DND-41 (cell line): ENCODE measurements at regions not wholly inside any gene's neighbourhood (a gene's known extent, or its start where the extent isn't known, plus 50 kb on each side); places are given as distances from the start of the nearest gene placed in this dataset.
"Not testable (repeated sequence)": the region's sequence is repeated elsewhere in the genome, so short reads cannot be mapped to it uniquely, and the experiment has no call there.

Source experiments
- ATAC-seq: fragments of 200-7000 bp; cut with Tn5 transposase; 3 replicates; pipeline ENCODE4 v1.9.1; 2021; ENCODE audit warnings: low read depth; ENCODE audit not compliant: insufficient read depth
- DNase-seq: peaks from one replicate; pipeline ENCODE4 v3.0.0-alpha.2; 2020
- H2AFZ ChIP-seq: 2 replicates; pipeline ENCODE4 v1.6.0; 2012; ENCODE audit warnings: low read depth, low read length
- H3K27ac ChIP-seq: 2 replicates; pipeline ENCODE4 v1.5.1; 2012; ENCODE audit warnings: low read length, inconsistent platforms
- H3K27me3 ChIP-seq: fragments of 200-600 bp; sonication (generic); 2 replicates; pipeline ENCODE4 v1.6.0; 2012; ENCODE audit warnings: low read length, mild to moderate bottlenecking, inconsistent platforms; ENCODE audit not compliant: insufficient read depth, poor library complexity
- H3K36me3 ChIP-seq: 2 replicates; pipeline ENCODE4 v1.5.1; 2012; ENCODE audit warnings: low read length, inconsistent platforms; ENCODE audit not compliant: insufficient read depth
- H3K4me1 ChIP-seq: 2 replicates; pipeline ENCODE4 v1.5.1; 2012; ENCODE audit warnings: mild to moderate bottlenecking, low read length; ENCODE audit not compliant: insufficient read depth
- H3K4me2 ChIP-seq: 2 replicates; pipeline ENCODE4 v1.6.0; 2012; ENCODE audit warnings: mild to moderate bottlenecking, moderate library complexity, low read length, inconsistent platforms; ENCODE audit not compliant: insufficient read depth
- H3K4me3 ChIP-seq, 2 experiments: fragments of 200-600 bp in 1 of 2; shearing (Covaris generic) in 1 of 2; 2 replicates each; pipeline ENCODE4 v1.5.1; 2012 to 2016; ENCODE audit warnings: inconsistent platforms in 2 of 2, low read length in 2 of 2, mild to moderate bottlenecking in 2 of 2, low read depth in 1 of 2, moderate library complexity in 1 of 2
- H3K79me2 ChIP-seq: 2 replicates; pipeline ENCODE4 v1.6.0; 2012; ENCODE audit warnings: low read length, inconsistent platforms; ENCODE audit not compliant: insufficient read depth
- H3K9ac ChIP-seq: 2 replicates; pipeline ENCODE4 v1.6.0; 2012; ENCODE audit warnings: low read depth, mild to moderate bottlenecking, inconsistent platforms, low read length, moderate library complexity
- H3K9me3 ChIP-seq: 2 replicates; pipeline ENCODE4 v1.5.1; 2012; ENCODE audit warnings: low read length, moderate library complexity, mild to moderate bottlenecking, inconsistent platforms; ENCODE audit not compliant: insufficient read depth, severe bottlenecking
- H4K20me1 ChIP-seq: 2 replicates; pipeline ENCODE4 v1.6.0; 2012; ENCODE audit warnings: low read length; ENCODE audit not compliant: insufficient read depth
- CTCF ChIP-seq: IDR thresholded peaks from 2 replicates; pipeline ENCODE4 v1.5.1; 2012; ENCODE audit warnings: borderline replicate concordance, low read length, moderate library complexity, mild to moderate bottlenecking; ENCODE audit not compliant: poor library complexity, severe bottlenecking; ENCODE audit errors: extremely low read depth
- EZH2 ChIP-seq: IDR thresholded peaks from 3 replicates; pipeline ENCODE4 v1.6.1; 2012; ENCODE audit warnings: borderline replicate concordance, low read depth, mild to moderate bottlenecking, moderate library complexity, low read length, inconsistent platforms; ENCODE audit not compliant: severe bottlenecking

- TF ChIP-seq CTCF: no peak
- TF ChIP-seq EZH2: no peak
- Histone ChIP-seq H3K27me3 (no peaks in the 10 kb centered on the region), H4K20me1 (no peaks in the 10 kb centered on the region), H3K27ac (no peak overlapping the region), H3K9ac (no peak overlapping the region), H3K4me2 (no peak overlapping the region), H3K36me3 (no peaks in the 10 kb centered on the region), H3K9me3 (no peaks in the 10 kb centered on the region), H2AFZ (no peak overlapping the region), H3K4me1 (peaks cover 20% of the 10 kb centered on the region), H3K79me2 (no peaks in the 10 kb centered on the region), H3K4me3 (no peak overlapping the region)
- ATAC-seq (no peak), DNase-seq (no peak)
These were observed 1022.7 kb downstream of the TMEM121 start for GRCh38 chr14:106549064-106549463.

GRCh38 chr14:106551265-106551664 is 1024.9 kb downstream of the TMEM121 start:
- Histone ChIP-seq H2AFZ (no peak overlapping the region; the same call in 1 of the 2 replicates), H4K20me1 (no peaks in the 10 kb centered on the region), H3K4me3 (no peak overlapping the region), H3K27ac (peak overlapping the region; percentile 46), H3K36me3 (no peaks in the 10 kb centered on the region), H3K4me2 (no peak overlapping the region), H3K4me1 (peaks cover 20% of the 10 kb centered on the region), H3K27me3 (no peaks in the 10 kb centered on the region), H3K9ac (no peak overlapping the region), H3K79me2 (no peaks in the 10 kb centered on the region), H3K9me3 (no peaks in the 10 kb centered on the region)
- TF ChIP-seq EZH2: no peak
- peak; percentile 60 for TF ChIP-seq CTCF
- ATAC-seq: peak; percentile 84
- peak; percentile 64 for DNase-seq

GRCh38 chr14:106556211-106556610 is 1029.8 kb downstream of the TMEM121 start:
- not testable (repeated sequence) for H3K79me2 ChIP-seq, H3K4me3 ChIP-seq, H4K20me1 ChIP-seq, H3K9ac ChIP-seq, H3K4me2 ChIP-seq, H3K36me3 ChIP-seq, DNase-seq, H3K27me3 ChIP-seq, H2AFZ ChIP-seq, H3K9me3 ChIP-seq, H3K27ac ChIP-seq, ATAC-seq
- H3K4me1 ChIP-seq: peaks cover 15% of the 10 kb centered on the region

GRCh38 chr14:106556665-106557289 is 1030.4 kb downstream of the TMEM121 start:
- Histone ChIP-seq H3K27me3 (no peaks in the 10 kb centered on the region), H4K20me1 (no peaks in the 10 kb centered on the region), H3K9ac (peak overlapping the region; percentile 28; the same call in 1 of the 2 replicates), H3K4me2 (peak overlapping the region; percentile 13), H3K4me1 (peaks cover 11% of the 10 kb centered on the region), H3K79me2 (no peaks in the 10 kb centered on the region), H2AFZ (peak overlapping the region; percentile 28), H3K27ac (peak overlapping the region; percentile 64), H3K4me3 (no peak overlapping the region), H3K9me3 (no peaks in the 10 kb centered on the region), H3K36me3 (no peaks in the 10 kb centered on the region)
- ATAC-seq: peak; percentile 98
- TF ChIP-seq EZH2 (no peak), CTCF (peak; percentile 87)
- DNase-seq: peak; percentile 89
